Spleen (tissue), 7 donors: ENCODE measurements at regions not wholly inside any gene's neighbourhood (a gene's known extent, or its start where the extent isn't known, plus 50 kb on each side); places are given as distances from the start of the nearest gene placed in this dataset.

Source experiments
- CTCF ChIP-seq, 11 experiments: fragments of 200-600 bp in 7 of 11; fragments of 450-650 bp in 4 of 11; sonication (generic) in 4 of 11; IDR thresholded peaks in 8 of 11; conservative IDR thresholded peaks in 3 of 11; 1 replicate in 7 of 11; 2 replicates in 4 of 11; pipeline versions ENCODE4 v1.4.0 to v1.8.0; 2016 to 2021; ENCODE audit warnings: antibody characterized with exemption in 11 of 11, inconsistent platforms in 4 of 11, mild to moderate bottlenecking in 1 of 11
- POLR2A ChIP-seq, 3 donors: fragments of 450-650 bp; IDR thresholded peaks; one replicate each; pipeline ENCODE4 v1.5.1; 2017; ENCODE audit warnings: antibody characterized with exemption in 3 of 3, mild to moderate bottlenecking in 1 of 3
- POLR2AphosphoS5 ChIP-seq, 3 donors: sonication (generic); formaldehyde crosslinking; IDR thresholded peaks; one replicate each; pipeline ENCODE4 v1.5.1; 2017; ENCODE audit warnings: antibody characterized with exemption in 3 of 3
- donor health status: DM: no; HTN: no; CAD: no; lungs with moderate emphysema.
- donor health status: DM: no; HTN: no; CAD: no.
- donor health status: DM: no; HTN: no; CAD: no.

- TF ChIP-seq CTCF (IDR thresholded peaks at IDR 0.05 in 8 of 11, conservative IDR thresholded peaks at IDR 0.05 in 3 of 11) (no peak), POLR2A (IDR thresholded peaks at IDR 0.05) (no peak), POLR2AphosphoS5 (IDR thresholded peaks at IDR 0.05) (no peak)
Observed at GRCh38 chr2:133814890-133815289, 246.6 kb upstream of the NCKAP5 start.
